GM13977 (cell line): ENCODE measurements at regions not wholly inside any gene's neighbourhood (a gene's known extent, or its start where the extent isn't known, plus 50 kb on each side); places are given as distances from the start of the nearest gene placed in this dataset.

Experiments
- DNase-seq: peaks from one replicate; pipeline ENCODE4 v3.0.0; 2012; ENCODE audit warnings: low spot score
- CTCF ChIP-seq: IDR thresholded peaks from 2 replicates; pipeline ENCODE4 v1.5.1; 2012; ENCODE audit warnings: mild to moderate bottlenecking, control low read depth; ENCODE audit not compliant: insufficient read depth; ENCODE audit errors: extremely low read depth, missing control alignments
- in situ Hi-C: fragments of 300-500 bp; cut with MboI; formaldehyde crosslinking; loops from one replicate; pipeline ENCODE4 v1.12.0; 2022; ENCODE audit warnings: low sequenced_read_pairs, low pct_unique_long_range_greater_than_20kb, mixed read lengths, inconsistent platforms; ENCODE audit not compliant: unreplicated experiment

- no peak for TF ChIP-seq CTCF
- DNase-seq, result no peak
- in situ Hi-C loops, result no loop called here
Observed at GRCh38 chr2:164328310-164328709, 293.0 kb downstream of the GRB14 start.

- DNase-seq, result no peak
- TF ChIP-seq CTCF, result no peak
- in situ Hi-C loops, result no loop called here
Observed at GRCh38 chr2:164323978-164324377, 297.3 kb downstream of the GRB14 start.

- no peak for DNase-seq
- no peak for TF ChIP-seq CTCF
- in situ Hi-C loops, result no loop called here
Observed at GRCh38 chr2:164314148-164314547, 307.1 kb downstream of the GRB14 start.

- TF ChIP-seq CTCF, result no peak
- in situ Hi-C loops, result no loop called here
- no peak for DNase-seq
Observed at GRCh38 chr2:164306872-164307271, 314.4 kb downstream of the GRB14 start.

- DNase-seq, result no peak
- in situ Hi-C loops, result no loop called here
- TF ChIP-seq CTCF, result no peak
Observed at GRCh38 chr2:164302786-164303185, 318.5 kb downstream of the GRB14 start.

GRCh38 chr2:164288235-164288634 is 333.0 kb downstream of the GRB14 start:
- no peak for TF ChIP-seq CTCF
- in situ Hi-C loops, result no loop called here
- no peak for DNase-seq

- in situ Hi-C loops, result no loop called here
- no peak for DNase-seq
- TF ChIP-seq CTCF, result no peak
Observed at GRCh38 chr2:164287056-164287455, 334.2 kb downstream of the GRB14 start.
